SK-N-SH treated with all-trans-retinoic acid at 6 μM for 48 hours (cell line): ENCODE measurements at regions not wholly inside any gene's neighbourhood (a gene's known extent, or its start where the extent isn't known, plus 50 kb on each side); places are given as distances from the start of the nearest gene placed in this dataset.

Experiments used
- ATAC-seq: fragments of 200-7000 bp; cut with Tn5 transposase; 3 replicates; pipeline ENCODE4 v1.9.1; 2020; ENCODE audit warnings: mild to moderate bottlenecking, moderate library complexity
- ARNTL ChIP-seq: fragments of 450-650 bp; formaldehyde crosslinking; IDR thresholded peaks from 2 replicates; pipeline ENCODE4 v1.5.0; 2020; ENCODE audit warnings: low read depth, mild to moderate bottlenecking, moderate library complexity, borderline replicate concordance
- BACH2 ChIP-seq: fragments of 250-450 bp; sonication (Bioruptor Pico); IDR thresholded peaks from 2 replicates; pipeline ENCODE4 v1.9.0; 2021; ENCODE audit warnings: mild to moderate bottlenecking, borderline replicate concordance
- CREB5 ChIP-seq: fragments of 250-450 bp; sonication (Bioruptor Pico); IDR thresholded peaks from 2 replicates; pipeline ENCODE4 v1.5.1; 2020; ENCODE audit warnings: low read depth, mild to moderate bottlenecking, moderate library complexity
- CSDC2 ChIP-seq: fragments of 250-450 bp; sonication (Bioruptor Pico); IDR thresholded peaks from 2 replicates; pipeline ENCODE4 v1.5.0; 2020; ENCODE audit warnings: mild to moderate bottlenecking, moderate library complexity
- CSRNP3 ChIP-seq: fragments of 250-450 bp; sonication (Bioruptor Pico); IDR thresholded peaks from 2 replicates; pipeline ENCODE4 v1.5.1; 2021; ENCODE audit warnings: mild to moderate bottlenecking, moderate library complexity
- ESRRG ChIP-seq: fragments of 250-450 bp; sonication (Bioruptor Pico); IDR thresholded peaks from 2 replicates; pipeline ENCODE4 v1.6.1; 2021; ENCODE audit warnings: mild to moderate bottlenecking
- GLIS3 ChIP-seq: fragments of 250-450 bp; sonication (Bioruptor Pico); IDR thresholded peaks from 2 replicates; pipeline ENCODE4 v1.5.0; 2020; ENCODE audit warnings: mild to moderate bottlenecking, moderate library complexity
- ISL1 ChIP-seq: fragments of 250-450 bp; sonication (Bioruptor Pico); IDR thresholded peaks from 2 replicates; pipeline ENCODE4 v2.1.2; 2022; ENCODE audit warnings: mild to moderate bottlenecking, moderate library complexity
- OSR1 ChIP-seq: fragments of 250-450 bp; sonication (Bioruptor Pico); IDR thresholded peaks from 2 replicates; pipeline ENCODE4 v1.8.0; 2022; ENCODE audit warnings: moderate library complexity, mild to moderate bottlenecking, inconsistent platforms
- PATZ1 ChIP-seq: fragments of 250-450 bp; sonication (Bioruptor Pico); IDR thresholded peaks from 2 replicates; pipeline ENCODE4 v1.8.0; 2020; ENCODE audit warnings: mild to moderate bottlenecking, moderate library complexity, borderline replicate concordance
- POU6F1 ChIP-seq: fragments of 250-450 bp; sonication (Bioruptor Pico); IDR thresholded peaks from 2 replicates; pipeline ENCODE4 v1.8.0; 2021; ENCODE audit warnings: low read depth, mild to moderate bottlenecking, moderate library complexity, borderline replicate concordance
- RARB ChIP-seq: fragments of 250-450 bp; sonication (Bioruptor Pico); IDR thresholded peaks from 2 replicates; pipeline ENCODE4 v1.8.0; 2021; ENCODE audit warnings: mild to moderate bottlenecking, moderate library complexity
- SNAI2 ChIP-seq: fragments of 250-450 bp; sonication (Bioruptor Pico); IDR thresholded peaks from 2 replicates; pipeline ENCODE4 v1.5.0; 2020; ENCODE audit warnings: mild to moderate bottlenecking, moderate library complexity
- TCF4 ChIP-seq: fragments of 250-450 bp; sonication (Bioruptor Pico); IDR thresholded peaks from 2 replicates; pipeline ENCODE4 v1.8.0; 2021; ENCODE audit warnings: mild to moderate bottlenecking, moderate library complexity, borderline replicate concordance
- TOX ChIP-seq: fragments of 250-450 bp; sonication (Bioruptor Pico); IDR thresholded peaks from 2 replicates; pipeline ENCODE4 v1.8.0; 2021; ENCODE audit warnings: mild to moderate bottlenecking, moderate library complexity, borderline replicate concordance
- TSHZ2 ChIP-seq: fragments of 250-450 bp; sonication (Bioruptor Pico); IDR thresholded peaks from 2 replicates; pipeline ENCODE4 v1.5.0; 2020; ENCODE audit warnings: mild to moderate bottlenecking, moderate library complexity
- ZFP3 ChIP-seq: fragments of 250-450 bp; sonication (Bioruptor Pico); IDR thresholded peaks from 2 replicates; pipeline ENCODE4 v1.5.0; 2020; ENCODE audit warnings: mild to moderate bottlenecking, moderate library complexity
- ZFP30 ChIP-seq: fragments of 450-650 bp; formaldehyde crosslinking; IDR thresholded peaks from 2 replicates; pipeline ENCODE4 v1.5.0; 2022; ENCODE audit warnings: mild to moderate bottlenecking, moderate library complexity
- ZNF565 ChIP-seq: fragments of 450-650 bp; formaldehyde crosslinking; conservative IDR thresholded peaks from 2 replicates; pipeline ENCODE4 v1.5.0; 2020; ENCODE audit warnings: low read depth, mild to moderate bottlenecking, moderate library complexity
- ZNF70 ChIP-seq: fragments of 450-650 bp; formaldehyde crosslinking; IDR thresholded peaks from 2 replicates; pipeline ENCODE4 v1.5.0; 2020; ENCODE audit warnings: mild to moderate bottlenecking, moderate library complexity
- ZNF8 ChIP-seq: fragments of 450-650 bp; formaldehyde crosslinking; IDR thresholded peaks from 2 replicates; pipeline ENCODE4 v1.5.0; 2020; ENCODE audit warnings: mild to moderate bottlenecking, moderate library complexity

- TF ChIP-seq ISL1 (CRISPR knock-in tag) (no peak), TCF4 (CRISPR knock-in tag) (no peak), TOX (CRISPR knock-in tag) (no peak), SNAI2 (CRISPR knock-in tag) (no peak), BACH2 (no peak), ZNF565 (CRISPR knock-in tag) (no peak), CSDC2 (CRISPR knock-in tag) (no peak), ZNF8 (CRISPR knock-in tag) (no peak), ZFP30 (CRISPR knock-in tag) (no peak), GLIS3 (CRISPR knock-in tag) (no peak)
- peak; percentile 40; the same call in 1 of the 3 replicates for ATAC-seq
These were observed 1746.6 kb upstream of the C9orf72 start for GRCh38 chr9:29319736-29320513.

GRCh38 chr9:29322240-29322639, 1749.0 kb upstream of the C9orf72 start:
- ATAC-seq = no peak
- TF ChIP-seq TCF4 (CRISPR knock-in tag) = no peak
- TF ChIP-seq CSRNP3 (CRISPR knock-in tag) = no peak
- TF ChIP-seq OSR1 (CRISPR knock-in tag) = no peak
- no peak for TF ChIP-seq ZNF8 (CRISPR knock-in tag)
- no peak for TF ChIP-seq ARNTL (CRISPR knock-in tag)
- TF ChIP-seq PATZ1 (CRISPR knock-in tag) = no peak
- TF ChIP-seq SNAI2 (CRISPR knock-in tag) = no peak
- no peak for TF ChIP-seq CSDC2 (CRISPR knock-in tag)
- TF ChIP-seq ESRRG = no peak
- TF ChIP-seq ZFP3 (CRISPR knock-in tag) = no peak
- no peak for TF ChIP-seq ZNF565 (CRISPR knock-in tag)
- TF ChIP-seq CREB5 = no peak
- no peak for TF ChIP-seq ZFP30 (CRISPR knock-in tag)
- no peak for TF ChIP-seq TSHZ2 (CRISPR knock-in tag)
- no peak for TF ChIP-seq ZNF70
- TF ChIP-seq POU6F1 (CRISPR knock-in tag) = no peak

- TF ChIP-seq ARNTL (CRISPR knock-in tag) (no peak), ZNF8 (CRISPR knock-in tag) (no peak), ZNF70 (no peak), ZNF565 (CRISPR knock-in tag) (no peak), SNAI2 (CRISPR knock-in tag) (no peak), ESRRG (no peak), BACH2 (no peak), TCF4 (CRISPR knock-in tag) (no peak), ISL1 (CRISPR knock-in tag) (no peak), ZFP30 (CRISPR knock-in tag) (no peak), TSHZ2 (CRISPR knock-in tag) (no peak), GLIS3 (CRISPR knock-in tag) (no peak), CSDC2 (CRISPR knock-in tag) (no peak), RARB (no peak)
- TF ChIP-seq, all 23 proteins: peak for 0
- ATAC-seq = no peak
These were observed 1752.6 kb upstream of the C9orf72 start for GRCh38 chr9:29325894-29326293.
